Neuronal stem cell (in vitro differentiated cells): ENCODE measurements at regions not wholly inside any gene's neighbourhood (a gene's known extent, or its start where the extent isn't known, plus 50 kb on each side); places are given as distances from the start of the nearest gene placed in this dataset.
"Not testable (repeated sequence)": the region's sequence is repeated elsewhere in the genome, so short reads cannot be mapped to it uniquely, and the experiment has no call there.

ENCODE experiments used
- DNase-seq: peaks from one replicate; pipeline ENCODE4 v3.0.0-alpha.2; 2013; ENCODE audit warnings: low spot score
- H2AFZ ChIP-seq: one replicate; pipeline ENCODE4 v1.6.1; 2013; ENCODE audit warnings: mild to moderate bottlenecking, low read length, inconsistent platforms
- H2AK5ac ChIP-seq: 2 replicates; pipeline ENCODE4 v1.6.1; 2013; ENCODE audit warnings: low read depth, mild to moderate bottlenecking, inconsistent platforms, low read length, moderate library complexity, mixed read lengths
- H2BK120ac ChIP-seq: 2 replicates; pipeline ENCODE4 v1.6.1; 2013; ENCODE audit warnings: low read depth, mild to moderate bottlenecking, inconsistent platforms, low read length, moderate library complexity, mixed read lengths
- H2BK12ac ChIP-seq: one replicate; pipeline ENCODE4 v1.6.1; 2013; ENCODE audit warnings: low read length, inconsistent platforms
- H2BK15ac ChIP-seq: 2 replicates; pipeline ENCODE4 v1.6.1; 2013; ENCODE audit warnings: mild to moderate bottlenecking, low read length, inconsistent platforms, mixed read lengths
- H2BK5ac ChIP-seq: one replicate; pipeline ENCODE4 v1.6.1; 2013; ENCODE audit warnings: inconsistent platforms, mild to moderate bottlenecking, low read length, moderate library complexity
- H3K14ac ChIP-seq: one replicate; pipeline ENCODE4 v1.6.1; 2013; ENCODE audit warnings: low read length, inconsistent platforms
- H3K18ac ChIP-seq: 2 replicates; pipeline ENCODE4 v1.6.1; 2013; ENCODE audit warnings: low read length, inconsistent platforms
- H3K23ac ChIP-seq: 2 replicates; pipeline ENCODE4 v1.6.1; 2013; ENCODE audit warnings: low read depth, mild to moderate bottlenecking, mixed read lengths, low read length, inconsistent platforms; ENCODE audit not compliant: poor library complexity
- H3K27ac ChIP-seq: replicated peaks from 3 replicates; pipeline ENCODE4 v1.5.1; 2013; ENCODE audit warnings: low read length, inconsistent platforms
- H3K27me3 ChIP-seq, 3 experiments: 2 replicates each; pipeline ENCODE4 v1.6.1; 2013; ENCODE audit warnings: low read length in 3 of 3, mild to moderate bottlenecking in 2 of 3, inconsistent platforms in 1 of 3, low read depth in 1 of 3, mixed read lengths in 1 of 3, moderate library complexity in 1 of 3; ENCODE audit not compliant: control insufficient read depth in 3 of 3, insufficient read depth in 3 of 3
- H3K36me3 ChIP-seq, 2 donors: replicated peaks in 1 of 2; 2 replicates each; pipeline ENCODE4 v1.6.1; 2013; ENCODE audit warnings: low read length in 2 of 2; ENCODE audit not compliant: control insufficient read depth in 2 of 2, insufficient read depth in 2 of 2
- H3K4ac ChIP-seq: 2 replicates; pipeline ENCODE4 v1.6.1; 2013; ENCODE audit warnings: inconsistent platforms, mild to moderate bottlenecking, low read length, moderate library complexity
- H3K4me1 ChIP-seq, 2 donors: 1 replicate in 1 of 2; 2 replicates in 1 of 2; pipeline ENCODE4 v1.6.1; 2013; ENCODE audit warnings: low read length in 2 of 2, low read depth in 1 of 2; ENCODE audit not compliant: control insufficient read depth in 2 of 2, insufficient read depth in 1 of 2
- H3K4me2 ChIP-seq: one replicate; pipeline ENCODE4 v1.6.1; 2013; ENCODE audit warnings: mild to moderate bottlenecking, low read length, inconsistent platforms; ENCODE audit not compliant: insufficient read depth, poor library complexity, severe bottlenecking
- H3K4me3 ChIP-seq, 2 donors: 2 replicates each; pipeline ENCODE4 v1.5.1; 2013; ENCODE audit warnings: low read length in 2 of 2, mild to moderate bottlenecking in 2 of 2, inconsistent platforms in 1 of 2, moderate library complexity in 1 of 2
- H3K79me1 ChIP-seq: one replicate; pipeline ENCODE4 v1.6.1; 2013; ENCODE audit warnings: low read depth, mild to moderate bottlenecking, inconsistent platforms, low read length, moderate library complexity
- H3K9ac ChIP-seq: one replicate; pipeline ENCODE4 v1.6.1; 2013; ENCODE audit warnings: mild to moderate bottlenecking, low read depth, low read length, inconsistent platforms; ENCODE audit not compliant: poor library complexity
- H3K9me3 ChIP-seq, 2 donors: replicated peaks in 1 of 2; 2 replicates each; pipeline versions ENCODE3 to v1.6.1; 2013; ENCODE audit warnings: low read length in 2 of 2, mild to moderate bottlenecking in 2 of 2, inconsistent platforms in 1 of 2, low read depth in 1 of 2, mixed read lengths in 1 of 2, moderate library complexity in 1 of 2; ENCODE audit not compliant: control insufficient read depth in 2 of 2, insufficient read depth in 1 of 2
- H4K8ac ChIP-seq: one replicate; pipeline ENCODE4 v1.6.1; 2013; ENCODE audit warnings: low read depth, mild to moderate bottlenecking, inconsistent platforms, low read length, moderate library complexity
- H4K91ac ChIP-seq: one replicate; pipeline ENCODE4 v1.6.1; 2013; ENCODE audit warnings: low read length, low read depth, mild to moderate bottlenecking, inconsistent platforms; ENCODE audit not compliant: poor library complexity
- WGBS, 2 donors: extraction: QIAGEN DNeasy Blood & Tissue Kit; methylation state at CpG; one replicate each; pipeline ENCODE4 v1.1.7; 2013; ENCODE audit warnings: missing lambda C conversion rate in 2 of 2, mixed read lengths in 1 of 2; ENCODE audit not compliant: insufficient read length in 2 of 2, insufficient replicate concordance in 1 of 2; ENCODE audit errors: extremely low coverage in 2 of 2; 5-methylcytosine and 5-hydroxymethylcytosine counted together

- H2AK5ac ChIP-seq, result no peak overlapping the region
- no peak overlapping the region for H2AFZ ChIP-seq
- no peak overlapping the region for H3K14ac ChIP-seq
- no peaks in the 10 kb centered on the region for H3K79me1 ChIP-seq
- H2BK5ac ChIP-seq, result no peak overlapping the region
- no peak overlapping the region for H3K9ac ChIP-seq
- H3K27me3 ChIP-seq, result no peaks in the 10 kb centered on the region
- no peak overlapping the region for H3K18ac ChIP-seq
- no peak overlapping the region for H3K4me2 ChIP-seq
- H3K9me3 ChIP-seq, result no peaks in the 10 kb centered on the region
- H3K27ac ChIP-seq, result no peak overlapping the region
- H3K36me3 ChIP-seq, result no peaks in the 10 kb centered on the region
- H2BK15ac ChIP-seq, result no peak overlapping the region
- no peak overlapping the region for H2BK120ac ChIP-seq
- no peak overlapping the region for H3K4me3 ChIP-seq
- WGBS, 2 donors, result no CpG with 5 or more reads among the region's 6 CpGs
- no peak overlapping the region for H3K4ac ChIP-seq
- no peak overlapping the region for H2BK12ac ChIP-seq
- no peak overlapping the region for H4K8ac ChIP-seq
- no peak overlapping the region for H4K91ac ChIP-seq
- peak; percentile 69 for DNase-seq
- H3K23ac ChIP-seq, result no peak overlapping the region
- H3K4me1 ChIP-seq, result peaks cover 2 to 6% of the 10 kb centered on the region in 2 donors
Measured at GRCh38 chr5:36507332-36507952, 99.0 kb upstream of the SLC1A3 start.

GRCh38 chr5:36508331-36508730 is 98.1 kb upstream of the SLC1A3 start:
- H3K18ac ChIP-seq, result peak overlapping the region; percentile 3
- H4K91ac ChIP-seq, H2BK120ac ChIP-seq, DNase-seq, H2AK5ac ChIP-seq, H3K4me1 ChIP-seq, H3K4me3 ChIP-seq, H3K79me1 ChIP-seq, H2BK12ac ChIP-seq, H3K4me2 ChIP-seq, H2BK15ac ChIP-seq, H3K27ac ChIP-seq, H3K23ac ChIP-seq, H3K4ac ChIP-seq, H3K27me3 ChIP-seq, H3K36me3 ChIP-seq, H3K9me3 ChIP-seq, H2BK5ac ChIP-seq, H3K9ac ChIP-seq, H4K8ac ChIP-seq, H3K14ac ChIP-seq: not testable (repeated sequence)
- peak overlapping the region; percentile 70 for H2AFZ ChIP-seq
- no CpG with 5 or more reads among the region's 5 CpGs for WGBS, 2 donors

- not testable (repeated sequence) for H2BK5ac ChIP-seq, H2AFZ ChIP-seq, H3K4me2 ChIP-seq, H3K14ac ChIP-seq, H3K4me1 ChIP-seq, H3K36me3 ChIP-seq, H2BK15ac ChIP-seq, H4K8ac ChIP-seq, H3K27ac ChIP-seq, H3K4me3 ChIP-seq, H2BK12ac ChIP-seq, H4K91ac ChIP-seq, H3K4ac ChIP-seq, H3K9ac ChIP-seq, H3K18ac ChIP-seq, H3K23ac ChIP-seq, H3K27me3 ChIP-seq, H3K79me1 ChIP-seq, H2AK5ac ChIP-seq, H3K9me3 ChIP-seq, H2BK120ac ChIP-seq, DNase-seq
- no CpG with 5 or more reads among the region's 3 CpGs for WGBS, 2 donors
Measured at GRCh38 chr5:36513647-36514046, 92.8 kb upstream of the SLC1A3 start.

- H3K9ac ChIP-seq, result no peak overlapping the region
- H2BK15ac ChIP-seq, result no peak overlapping the region
- H2BK5ac ChIP-seq, result no peak overlapping the region
- no peak overlapping the region for H2BK120ac ChIP-seq
- no peak overlapping the region for H4K91ac ChIP-seq
- DNase-seq, result no peak
- no peak overlapping the region for H4K8ac ChIP-seq
- H3K4ac ChIP-seq, result no peak overlapping the region
- no CpG with 5 or more reads among the region's 2 CpGs for WGBS, 2 donors
- H2BK12ac ChIP-seq, result no peak overlapping the region
- H3K4me2 ChIP-seq, result no peak overlapping the region
- no peak overlapping the region for H3K27ac ChIP-seq
- H3K23ac ChIP-seq, result no peak overlapping the region
- H2AFZ ChIP-seq, result no peak overlapping the region
- no peak overlapping the region for H3K18ac ChIP-seq
- H3K79me1 ChIP-seq, result no peaks in the 10 kb centered on the region
- H2AK5ac ChIP-seq, result no peak overlapping the region
- no peak overlapping the region for H3K4me3 ChIP-seq
- H3K36me3 ChIP-seq, result no peaks in the 10 kb centered on the region
- no peak overlapping the region for H3K14ac ChIP-seq
- no peaks in the 10 kb centered on the region for H3K27me3 ChIP-seq
- peaks cover 0 to 11% of the 10 kb centered on the region in 2 donors for H3K4me1 ChIP-seq
- H3K9me3 ChIP-seq, result peaks cover 0 to 3% of the 10 kb centered on the region in 2 donors
Measured at GRCh38 chr5:36519881-36520280, 86.5 kb upstream of the SLC1A3 start.
